ENCODE measurements at regions not wholly inside any gene's neighbourhood (a gene's known extent, or its start where the extent isn't known, plus 50 kb on each side); places are given as distances from the start of the nearest gene placed in this dataset.

- TF ChIP-seq EZH2 (IDR thresholded peaks at IDR 0.05) (no peak), POLR2AphosphoS5 (IDR thresholded peaks at IDR 0.05; ENCODE audit: borderline replicate concordance, low read depth, low read length) (no peak), FOXP2 (optimal IDR thresholded peaks at IDR 0.05; ENCODE audit: control extremely low read depth, extremely low read length, insufficient read depth) (no peak)
Measured at GRCh38 chr3:16063603-16064002, 110.9 kb upstream of the GALNT15 start.

Measured in SK-N-MC (cell line).